ENCODE measurements at regions not wholly inside any gene's neighbourhood (a gene's known extent, or its start where the extent isn't known, plus 50 kb on each side); places are given as distances from the start of the nearest gene placed in this dataset.

GRCh38 chr9:107856633-107857032, 367.1 kb upstream of the KLF4 start:
- WGBS, 2 donors, result 53 to 64% methylated on average over 2 of the region's 2 CpGs
- DNase-seq, result no peak
- Histone ChIP-seq H3K27me3 (ENCODE audit: control insufficient read depth in 1 of 2, insufficient read depth in 2 of 2, low read length in 1 of 2) (no peaks in the 10 kb centered on the region), H3K36me3 (ENCODE audit: control insufficient read depth in 1 of 2, insufficient read depth in 2 of 2, low read length in 1 of 2) (no peaks in the 10 kb centered on the region), H3K27ac (ENCODE audit: low read depth in 1 of 2, low read length in 2 of 2) (no peak overlapping the region), H3K9me3 (ENCODE audit: control insufficient read depth, low read length) (peaks cover 9% of the 10 kb centered on the region), H3K4me3 (ENCODE audit: low read length in 2 of 2) (no peak overlapping the region), H3K4me1 (ENCODE audit: control insufficient read depth in 1 of 2, insufficient read depth in 2 of 2, low read length in 2 of 2) (peaks cover 0 to 3% of the 10 kb centered on the region in 2 donors)
- ATAC-seq (ENCODE audit: low FRiP score), result no peak
- intact Hi-C loops (cut with DNase I), result no loop called here

GRCh38 chr9:107855164-107855563, 365.6 kb upstream of the KLF4 start:
- Histone ChIP-seq H3K4me1 (ENCODE audit: control insufficient read depth in 1 of 2, insufficient read depth in 2 of 2, low read length in 2 of 2) (peaks cover 0 to 3% of the 10 kb centered on the region in 2 donors), H3K4me3 (ENCODE audit: low read length in 2 of 2) (no peak overlapping the region), H3K27ac (ENCODE audit: low read depth in 1 of 2, low read length in 2 of 2) (no peak overlapping the region), H3K27me3 (ENCODE audit: control insufficient read depth in 1 of 2, insufficient read depth in 2 of 2, low read length in 1 of 2) (no peaks in the 10 kb centered on the region), H3K36me3 (ENCODE audit: control insufficient read depth in 1 of 2, insufficient read depth in 2 of 2, low read length in 1 of 2) (no peaks in the 10 kb centered on the region), H3K9me3 (ENCODE audit: control insufficient read depth, low read length) (peaks cover 9% of the 10 kb centered on the region)
- ATAC-seq (ENCODE audit: low FRiP score), result no peak
- intact Hi-C loops (cut with DNase I), result no loop called here
- DNase-seq, result no peak
- 97 to 100% methylated on average over 1 of the region's 1 CpG for whole genome bisulfite sequencing, 2 donors

GRCh38 chr9:107853461-107853860, 363.9 kb upstream of the KLF4 start:
- 68 to 82% methylated on average over 6 of the region's 6 CpGs for WGBS, 2 donors
- peaks cover 6% of the 10 kb centered on the region for H3K9me3 ChIP-seq (ENCODE audit: control insufficient read depth, low read length)
- H3K4me3 ChIP-seq (ENCODE audit: low read length in 2 of 2), result no peak overlapping the region
- ATAC-seq (ENCODE audit: low FRiP score) (no peak), DNase-seq (no peak)
- H3K27ac ChIP-seq (ENCODE audit: low read depth in 1 of 2, low read length in 2 of 2), result no peak overlapping the region
- H3K36me3 ChIP-seq (ENCODE audit: control insufficient read depth in 1 of 2, insufficient read depth in 2 of 2, low read length in 1 of 2), result no peaks in the 10 kb centered on the region
- no peaks in the 10 kb centered on the region for H3K27me3 ChIP-seq (ENCODE audit: control insufficient read depth in 1 of 2, insufficient read depth in 2 of 2, low read length in 1 of 2)
- intact Hi-C loops (cut with DNase I), result no loop called here
- no peaks in the 10 kb centered on the region for H3K4me1 ChIP-seq (ENCODE audit: control insufficient read depth in 1 of 2, insufficient read depth in 2 of 2, low read length in 2 of 2)

- peaks cover 6% of the 10 kb centered on the region for H3K9me3 ChIP-seq (ENCODE audit: control insufficient read depth, low read length)
- ATAC-seq (ENCODE audit: low FRiP score), result no peak
- H3K27me3 ChIP-seq (ENCODE audit: control insufficient read depth in 1 of 2, insufficient read depth in 2 of 2, low read length in 1 of 2), result no peaks in the 10 kb centered on the region
- intact Hi-C loops (cut with DNase I), result no loop called here
- H3K4me3 ChIP-seq (ENCODE audit: low read length in 2 of 2), result no peak overlapping the region
- H3K4me1 ChIP-seq (ENCODE audit: control insufficient read depth in 1 of 2, insufficient read depth in 2 of 2, low read length in 2 of 2), result no peaks in the 10 kb centered on the region
- H3K27ac ChIP-seq (ENCODE audit: low read depth in 1 of 2, low read length in 2 of 2), result no peak overlapping the region
- no peaks in the 10 kb centered on the region for H3K36me3 ChIP-seq (ENCODE audit: control insufficient read depth in 1 of 2, insufficient read depth in 2 of 2, low read length in 1 of 2)
- no peak for DNase-seq
Measured at GRCh38 chr9:107852891-107853290, 363.3 kb upstream of the KLF4 start.

- DNase-seq (no peak), ATAC-seq (ENCODE audit: low FRiP score) (no peak)
- Histone ChIP-seq H3K27me3 (ENCODE audit: control insufficient read depth in 1 of 2, insufficient read depth in 2 of 2, low read length in 1 of 2) (no peaks in the 10 kb centered on the region), H3K4me3 (ENCODE audit: low read length in 2 of 2) (no peak overlapping the region), H3K27ac (ENCODE audit: low read depth in 1 of 2, low read length in 2 of 2) (no peak overlapping the region), H3K36me3 (ENCODE audit: control insufficient read depth in 1 of 2, insufficient read depth in 2 of 2, low read length in 1 of 2) (no peaks in the 10 kb centered on the region), H3K4me1 (ENCODE audit: control insufficient read depth in 1 of 2, insufficient read depth in 2 of 2, low read length in 2 of 2) (peaks cover 0 to 2% of the 10 kb centered on the region in 2 donors), H3K9me3 (ENCODE audit: control insufficient read depth, low read length) (peaks cover 6% of the 10 kb centered on the region)
- WGBS, 2 donors, result 91 to 94% methylated on average over 6 of the region's 6 CpGs
- intact Hi-C loops (cut with DNase I), result no loop called here
Measured at GRCh38 chr9:107850653-107851052, 361.1 kb upstream of the KLF4 start.

- H3K4me3 ChIP-seq (ENCODE audit: low read length in 2 of 2), result no peak overlapping the region
- 26 to 34% methylated on average over 6 of the region's 6 CpGs for WGBS, 2 donors
- ATAC-seq (ENCODE audit: low FRiP score) (peak; percentile 33), DNase-seq (no peak)
- peaks cover 0 to 2% of the 10 kb centered on the region in 2 donors for H3K4me1 ChIP-seq (ENCODE audit: control insufficient read depth in 1 of 2, insufficient read depth in 2 of 2, low read length in 2 of 2)
- H3K36me3 ChIP-seq (ENCODE audit: control insufficient read depth in 1 of 2, insufficient read depth in 2 of 2, low read length in 1 of 2), result no peaks in the 10 kb centered on the region
- intact Hi-C loops (cut with DNase I), result loop anchor here (2.0 to 10.0 kb wide), 3 partner anchors 96 to 357 kb away; no protein-coding TSS in a partner anchor
- peak overlapping the region in 1 of 2 donors; percentile 58 for H3K27ac ChIP-seq (ENCODE audit: low read depth in 1 of 2, low read length in 2 of 2)
- H3K27me3 ChIP-seq (ENCODE audit: control insufficient read depth in 1 of 2, insufficient read depth in 2 of 2, low read length in 1 of 2), result no peaks in the 10 kb centered on the region
- H3K9me3 ChIP-seq (ENCODE audit: control insufficient read depth, low read length), result no peaks in the 10 kb centered on the region
Measured at GRCh38 chr9:107847978-107848964, 358.7 kb upstream of the KLF4 start.

GRCh38 chr9:107842530-107842929, 353.0 kb upstream of the KLF4 start:
- no peaks in the 10 kb centered on the region for H3K36me3 ChIP-seq (ENCODE audit: control insufficient read depth in 1 of 2, insufficient read depth in 2 of 2, low read length in 1 of 2)
- 89 to 91% methylated on average over 6 of the region's 6 CpGs for WGBS, 2 donors
- intact Hi-C loops (cut with DNase I), result loop anchor here in 1 of 2 donors (10.0 kb wide), 1 partner anchor 208 kb away; no protein-coding TSS in a partner anchor
- no peak for ATAC-seq (ENCODE audit: low FRiP score)
- no peak overlapping the region for H3K4me3 ChIP-seq (ENCODE audit: low read length in 2 of 2)
- DNase-seq, result no peak
- H3K27ac ChIP-seq (ENCODE audit: low read depth in 1 of 2, low read length in 2 of 2), result no peak overlapping the region
- H3K9me3 ChIP-seq (ENCODE audit: control insufficient read depth, low read length), result no peaks in the 10 kb centered on the region
- peaks cover 0 to under 1% of the 10 kb centered on the region in 2 donors for H3K4me1 ChIP-seq (ENCODE audit: control insufficient read depth in 1 of 2, insufficient read depth in 2 of 2, low read length in 2 of 2)
- no peaks in the 10 kb centered on the region for H3K27me3 ChIP-seq (ENCODE audit: control insufficient read depth in 1 of 2, insufficient read depth in 2 of 2, low read length in 1 of 2)

- H3K27ac ChIP-seq (ENCODE audit: low read depth in 1 of 2, low read length in 2 of 2), result no peak overlapping the region
- intact Hi-C loops (cut with DNase I), result loop anchor here in 1 of 2 donors (10.0 kb wide), 1 partner anchor 206 kb away; no protein-coding TSS in a partner anchor
- no peaks in the 10 kb centered on the region for H3K36me3 ChIP-seq (ENCODE audit: control insufficient read depth in 1 of 2, insufficient read depth in 2 of 2, low read length in 1 of 2)
- ATAC-seq (ENCODE audit: low FRiP score) (no peak), DNase-seq (no peak)
- WGBS, 2 donors, result 74 to 78% methylated on average over 2 of the region's 2 CpGs
- H3K4me3 ChIP-seq (ENCODE audit: low read length in 2 of 2), result no peak overlapping the region
- H3K9me3 ChIP-seq (ENCODE audit: control insufficient read depth, low read length), result no peaks in the 10 kb centered on the region
- H3K27me3 ChIP-seq (ENCODE audit: control insufficient read depth in 1 of 2, insufficient read depth in 2 of 2, low read length in 1 of 2), result no peaks in the 10 kb centered on the region
- H3K4me1 ChIP-seq (ENCODE audit: control insufficient read depth in 1 of 2, insufficient read depth in 2 of 2, low read length in 2 of 2), result no peaks in the 10 kb centered on the region
Measured at GRCh38 chr9:107841076-107841475, 351.5 kb upstream of the KLF4 start.

GRCh38 chr9:107839371-107839770, 349.8 kb upstream of the KLF4 start:
- ATAC-seq (ENCODE audit: low FRiP score), result no peak
- Histone ChIP-seq H3K4me1 (ENCODE audit: control insufficient read depth in 1 of 2, insufficient read depth in 2 of 2, low read length in 2 of 2) (no peaks in the 10 kb centered on the region), H3K27ac (ENCODE audit: low read depth in 1 of 2, low read length in 2 of 2) (no peak overlapping the region), H3K36me3 (ENCODE audit: control insufficient read depth in 1 of 2, insufficient read depth in 2 of 2, low read length in 1 of 2) (no peaks in the 10 kb centered on the region), H3K4me3 (ENCODE audit: low read length in 2 of 2) (no peak overlapping the region), H3K9me3 (ENCODE audit: control insufficient read depth, low read length) (no peaks in the 10 kb centered on the region), H3K27me3 (ENCODE audit: control insufficient read depth in 1 of 2, insufficient read depth in 2 of 2, low read length in 1 of 2) (no peaks in the 10 kb centered on the region)
- intact Hi-C loops (cut with DNase I), result no loop called here
- DNase-seq, result no peak
- WGBS, 2 donors, result 95 to 98% methylated on average over 1 of the region's 1 CpG
